Fibroblast of lung (primary cell): ENCODE measurements at regions not wholly inside any gene's neighbourhood (a gene's known extent, or its start where the extent isn't known, plus 50 kb on each side); places are given as distances from the start of the nearest gene placed in this dataset.

Source experiments
- DNase-seq, 2 donors: peaks; one replicate each; pipeline versions ENCODE4 v3.0.0 to v3.0.0-alpha.2; 2010; ENCODE audit warnings: low read depth in 2 of 2
- H2AFZ ChIP-seq: 2 replicates; pipeline ENCODE4 v1.5.1; 2012; ENCODE audit warnings: low read length, control low read depth, inconsistent platforms
- H3K27ac ChIP-seq: 2 replicates; pipeline ENCODE4 v1.5.1; 2011; ENCODE audit warnings: low read length, control low read depth; ENCODE audit not compliant: insufficient read depth
- H3K27me3 ChIP-seq: 2 replicates; pipeline ENCODE4 v1.5.1; 2011; ENCODE audit warnings: mild to moderate bottlenecking, low read length; ENCODE audit not compliant: control insufficient read depth, insufficient read depth
- H3K36me3 ChIP-seq: 2 replicates; pipeline ENCODE4 v1.5.1; 2011; ENCODE audit warnings: low read length; ENCODE audit not compliant: control insufficient read depth, insufficient read depth
- H3K4me1 ChIP-seq: 2 replicates; pipeline ENCODE4 v1.5.1; 2011; ENCODE audit warnings: low read length; ENCODE audit not compliant: control insufficient read depth, insufficient read depth; ENCODE audit errors: extremely low read depth
- H3K4me2 ChIP-seq: 2 replicates; pipeline ENCODE4 v1.5.1; 2011; ENCODE audit warnings: low read length, control low read depth; ENCODE audit not compliant: insufficient read depth; ENCODE audit errors: extremely low read depth
- H3K4me3 ChIP-seq, 4 experiments: fragments of 200-600 bp in 1 of 4; sonication (generic) in 1 of 4; replicated peaks in 1 of 4; 2 replicates each; pipeline ENCODE4 v1.5.1; 2011 to 2016; ENCODE audit warnings: low read length in 4 of 4, low read depth in 3 of 4, mild to moderate bottlenecking in 3 of 4, control low read depth in 2 of 4, inconsistent platforms in 1 of 4, mixed read lengths in 1 of 4; ENCODE audit not compliant: insufficient read depth in 1 of 4; ENCODE audit errors: control extremely low read depth in 1 of 4
- H3K79me2 ChIP-seq: 2 replicates; pipeline ENCODE4 v1.5.1; 2012; ENCODE audit warnings: mild to moderate bottlenecking, low read length, inconsistent platforms; ENCODE audit not compliant: control insufficient read depth, insufficient read depth
- H3K9ac ChIP-seq: 2 replicates; pipeline ENCODE4 v1.5.1; 2011; ENCODE audit warnings: mild to moderate bottlenecking, low read length, control low read depth; ENCODE audit not compliant: insufficient read depth
- H3K9me3 ChIP-seq: 2 replicates; pipeline ENCODE4 v1.5.1; 2012; ENCODE audit warnings: low read depth, low read length; ENCODE audit not compliant: control insufficient read depth, insufficient read depth
- H4K20me1 ChIP-seq: 2 replicates; pipeline ENCODE4 v1.5.1; 2011; ENCODE audit warnings: low read length; ENCODE audit not compliant: control insufficient read depth, insufficient read depth; ENCODE audit errors: extremely low read depth
- EZH2 ChIP-seq: IDR thresholded peaks from 2 replicates; pipeline ENCODE4 v1.5.1; 2012; ENCODE audit warnings: low read length, control low read depth, mild to moderate bottlenecking; ENCODE audit errors: missing control alignments
- TF ChIP-seq, protein P1 (sequence below), 2 donors: IDR thresholded peaks in 1 of 2; conservative IDR thresholded peaks in 1 of 2; 1 replicate in 1 of 2; 2 replicates in 1 of 2; pipeline ENCODE4 v1.5.1; 2011 to 2012; ENCODE audit warnings: low read length in 2 of 2, control low read depth in 1 of 2, inconsistent platforms in 1 of 2, low read depth in 1 of 2, mild to moderate bottlenecking in 1 of 2

DNA sequence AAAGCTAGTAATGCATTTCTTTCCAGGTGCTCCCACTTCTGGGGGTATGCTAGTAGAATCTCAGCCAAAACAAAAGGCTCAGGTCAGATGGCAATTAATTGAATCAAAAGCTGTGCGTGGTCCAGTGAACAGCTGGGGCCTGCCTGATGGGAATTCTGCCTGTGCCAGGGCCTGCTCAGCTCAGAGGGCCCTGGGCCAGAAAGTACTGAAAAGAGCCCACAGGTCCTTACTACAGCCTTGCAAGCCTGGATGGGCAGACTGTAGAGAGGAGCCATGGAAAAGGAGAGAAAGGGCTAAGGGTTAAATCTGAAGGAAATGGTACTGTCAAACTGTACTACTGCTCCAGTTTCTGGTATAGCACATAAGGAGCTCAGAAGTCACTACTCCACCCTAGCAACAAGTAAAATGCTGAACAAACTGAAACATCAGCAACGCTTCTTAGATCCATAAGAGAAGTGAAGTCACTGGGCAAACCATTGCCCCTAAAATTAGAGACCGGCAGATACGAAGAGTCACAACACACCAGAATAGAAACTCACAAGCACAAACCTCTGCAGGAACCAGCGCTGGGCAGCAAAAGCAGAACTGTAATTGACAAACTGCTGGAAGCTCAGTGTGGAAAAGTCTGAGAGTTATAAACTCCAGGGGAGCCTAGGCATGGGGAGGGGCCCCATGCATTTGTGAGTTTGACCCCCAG, 121.1 kb upstream of the SYT6 start:
- TF ChIP-seq EZH2, result no peak
- TF ChIP-seq, protein P1, sequence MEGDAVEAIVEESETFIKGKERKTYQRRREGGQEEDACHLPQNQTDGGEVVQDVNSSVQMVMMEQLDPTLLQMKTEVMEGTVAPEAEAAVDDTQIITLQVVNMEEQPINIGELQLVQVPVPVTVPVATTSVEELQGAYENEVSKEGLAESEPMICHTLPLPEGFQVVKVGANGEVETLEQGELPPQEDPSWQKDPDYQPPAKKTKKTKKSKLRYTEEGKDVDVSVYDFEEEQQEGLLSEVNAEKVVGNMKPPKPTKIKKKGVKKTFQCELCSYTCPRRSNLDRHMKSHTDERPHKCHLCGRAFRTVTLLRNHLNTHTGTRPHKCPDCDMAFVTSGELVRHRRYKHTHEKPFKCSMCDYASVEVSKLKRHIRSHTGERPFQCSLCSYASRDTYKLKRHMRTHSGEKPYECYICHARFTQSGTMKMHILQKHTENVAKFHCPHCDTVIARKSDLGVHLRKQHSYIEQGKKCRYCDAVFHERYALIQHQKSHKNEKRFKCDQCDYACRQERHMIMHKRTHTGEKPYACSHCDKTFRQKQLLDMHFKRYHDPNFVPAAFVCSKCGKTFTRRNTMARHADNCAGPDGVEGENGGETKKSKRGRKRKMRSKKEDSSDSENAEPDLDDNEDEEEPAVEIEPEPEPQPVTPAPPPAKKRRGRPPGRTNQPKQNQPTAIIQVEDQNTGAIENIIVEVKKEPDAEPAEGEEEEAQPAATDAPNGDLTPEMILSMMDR (conservative IDR thresholded peaks at IDR 0.05 in 1 of 2, IDR thresholded peaks at IDR 0.05 in 1 of 2; ENCODE audit: low read depth in 1 of 2, low read length in 2 of 2), result no peak
- Histone ChIP-seq H3K4me3 (no peak overlapping the region), H3K4me2 (no peak overlapping the region), H3K9me3 (no peaks in the 10 kb centered on the region), H3K9ac (no peak overlapping the region), H3K27ac (no peak overlapping the region), H3K27me3 (no peaks in the 10 kb centered on the region), H4K20me1 (no peaks in the 10 kb centered on the region), H2AFZ (no peak overlapping the region), H3K36me3 (no peaks in the 10 kb centered on the region), H3K79me2 (no peaks in the 10 kb centered on the region), H3K4me1 (no peaks in the 10 kb centered on the region)
- DNase-seq, result no peak

DNA sequence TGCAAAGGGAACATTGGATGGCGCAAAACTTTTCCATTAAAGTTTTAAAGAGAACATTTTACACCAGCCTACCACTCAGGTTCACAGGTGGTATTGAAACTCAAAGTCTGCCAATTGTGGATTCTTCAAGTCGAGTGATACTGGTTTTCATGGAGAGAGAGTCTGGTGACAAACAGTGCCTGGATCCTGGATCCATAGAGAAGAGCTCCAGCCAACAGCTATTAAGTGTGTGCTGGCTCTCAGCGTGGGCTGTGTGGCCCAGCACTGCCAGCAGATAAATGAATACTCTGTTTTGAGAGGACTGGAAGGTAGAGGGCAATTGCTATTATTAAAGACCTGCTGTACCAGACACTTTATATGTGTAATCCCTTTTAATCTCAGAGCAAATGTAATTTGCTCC, 118.9 kb upstream of the SYT6 start:
- Histone ChIP-seq H3K27me3 (no peaks in the 10 kb centered on the region), H3K9ac (no peak overlapping the region), H2AFZ (no peak overlapping the region), H3K4me1 (no peaks in the 10 kb centered on the region), H3K9me3 (no peaks in the 10 kb centered on the region), H3K27ac (no peak overlapping the region), H4K20me1 (no peaks in the 10 kb centered on the region), H3K4me3 (no peak overlapping the region), H3K4me2 (no peak overlapping the region), H3K36me3 (no peaks in the 10 kb centered on the region), H3K79me2 (no peaks in the 10 kb centered on the region)
- DNase-seq, result no peak
- TF ChIP-seq, protein P1 (conservative IDR thresholded peaks at IDR 0.05 in 1 of 2, IDR thresholded peaks at IDR 0.05 in 1 of 2; ENCODE audit: low read depth in 1 of 2, low read length in 2 of 2), result no peak
- TF ChIP-seq EZH2, result no peak

DNA sequence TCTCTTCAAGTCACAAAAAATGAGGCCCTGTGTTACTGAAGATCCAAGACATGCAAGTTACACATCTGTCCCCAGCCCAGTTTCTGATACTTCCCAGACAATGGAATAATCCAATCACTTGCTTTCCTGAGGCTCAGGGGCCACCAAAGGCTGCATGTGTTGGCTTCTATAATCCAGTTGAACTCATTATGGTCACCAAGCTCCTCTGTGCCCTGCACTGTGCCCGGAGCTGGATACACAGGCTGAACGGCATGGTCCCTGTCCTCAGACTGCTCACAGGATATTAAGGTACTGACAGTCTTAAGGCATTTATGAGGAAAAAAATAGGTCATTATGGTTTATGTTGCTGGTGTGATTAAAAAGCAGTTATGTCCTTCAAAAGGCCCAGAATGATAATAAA, 117.0 kb upstream of the SYT6 start:
- H3K4me1 ChIP-seq, result no peaks in the 10 kb centered on the region
- no peak overlapping the region for H3K27ac ChIP-seq
- TF ChIP-seq EZH2, result no peak
- TF ChIP-seq, protein P1 (conservative IDR thresholded peaks at IDR 0.05 in 1 of 2, IDR thresholded peaks at IDR 0.05 in 1 of 2; ENCODE audit: low read depth in 1 of 2, low read length in 2 of 2), result no peak
- no peaks in the 10 kb centered on the region for H4K20me1 ChIP-seq
- H3K9me3 ChIP-seq, result no peaks in the 10 kb centered on the region
- H2AFZ ChIP-seq, result no peak overlapping the region
- no peaks in the 10 kb centered on the region for H3K79me2 ChIP-seq
- DNase-seq, result no peak
- H3K9ac ChIP-seq, result no peak overlapping the region
- H3K27me3 ChIP-seq, result no peaks in the 10 kb centered on the region
- no peak overlapping the region for H3K4me2 ChIP-seq
- H3K36me3 ChIP-seq, result no peaks in the 10 kb centered on the region
- H3K4me3 ChIP-seq, result no peak overlapping the region
